HG02759 (cell line): ENCODE measurements at regions not wholly inside any gene's neighbourhood (a gene's known extent, or its start where the extent isn't known, plus 50 kb on each side); places are given as distances from the start of the nearest gene placed in this dataset.

Source experiments
- ATAC-seq: cut with Tn5 transposase; IDR thresholded peaks from one replicate; pipeline ENCODE4 v1.9.1; 2021; ENCODE audit warnings: mild to moderate bottlenecking, moderate library complexity; ENCODE audit not compliant: unreplicated experiment

DNA sequence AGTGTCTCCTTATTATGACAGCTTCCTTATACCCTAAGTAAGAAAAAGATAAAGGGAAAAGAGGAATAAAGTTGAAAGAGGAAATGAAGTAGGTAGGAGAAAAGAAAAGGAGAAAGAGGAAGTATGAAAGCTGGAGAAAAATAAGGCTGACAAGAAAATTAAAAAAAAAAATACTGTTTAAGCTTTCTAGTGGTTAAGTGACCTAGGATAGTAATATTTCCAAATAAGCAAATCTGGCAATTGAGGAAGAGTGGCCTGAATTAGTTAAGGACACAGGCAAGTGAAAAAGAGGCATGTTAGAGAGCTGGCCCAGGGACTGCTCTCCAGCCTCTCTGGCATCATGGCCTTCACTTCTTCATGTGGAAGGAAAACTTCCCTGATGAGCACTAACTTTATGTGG lies 76.5 kb upstream of the ADGRF1 start:
- no peak for ATAC-seq

DNA sequence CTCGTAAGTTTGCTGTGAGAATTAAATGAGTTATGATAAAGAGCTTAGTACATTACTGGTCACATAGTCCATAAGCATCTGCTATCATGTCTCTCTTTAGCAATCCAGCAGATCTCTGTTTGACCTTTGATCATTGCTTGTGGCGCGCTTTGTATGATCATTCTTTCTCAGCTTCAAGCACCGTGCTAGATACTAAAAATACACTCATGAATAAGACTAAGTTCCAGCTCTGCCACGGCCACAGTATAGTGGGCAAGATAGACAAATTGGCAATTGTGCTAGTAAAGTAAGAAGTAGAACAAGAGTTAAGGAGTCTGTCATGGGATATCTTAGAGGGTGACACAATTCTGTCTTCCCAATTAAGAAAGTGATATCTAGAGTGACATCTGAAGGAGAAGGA lies 75.2 kb upstream of the ADGRF1 start:
- ATAC-seq, result no peak

DNA sequence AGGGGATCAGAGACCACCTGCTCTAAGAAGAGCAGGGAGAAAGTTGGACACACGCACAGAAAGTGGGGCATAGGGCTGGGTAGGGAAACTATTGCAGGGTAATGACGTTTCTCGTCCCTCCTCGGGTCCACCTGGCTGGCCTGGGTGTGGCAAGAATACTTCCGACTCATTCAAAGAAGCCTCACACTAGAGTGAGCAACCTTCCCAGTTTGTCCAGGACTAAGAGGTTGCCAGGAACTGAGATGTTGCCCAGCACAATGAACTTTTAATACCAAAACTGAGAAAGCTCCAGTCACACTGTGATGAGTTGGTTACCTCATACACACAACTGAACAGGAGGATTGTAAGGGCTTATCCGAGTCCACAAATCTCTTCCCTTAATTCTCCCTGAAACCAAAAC lies 74.5 kb upstream of the ADGRF1 start:
- no peak for ATAC-seq

DNA sequence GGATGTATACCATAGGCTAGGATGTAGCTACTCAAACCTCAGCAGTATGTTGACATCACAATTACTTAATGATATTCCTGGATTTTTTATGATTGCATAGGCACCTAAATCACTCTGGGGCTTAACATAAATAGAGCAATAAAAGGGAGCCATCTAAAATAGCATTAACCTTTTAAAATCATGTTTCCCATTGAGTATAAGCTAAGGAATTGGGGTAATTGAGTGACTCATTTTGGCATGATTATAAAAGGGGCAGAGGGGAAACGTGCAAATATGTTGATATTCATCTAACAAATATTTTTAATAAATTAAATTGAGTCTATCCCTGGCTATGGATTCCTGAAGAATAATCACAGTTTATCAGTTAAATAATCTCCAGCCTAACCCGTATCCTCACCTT lies 74.0 kb upstream of the ADGRF1 start:
- ATAC-seq, result no peak

DNA sequence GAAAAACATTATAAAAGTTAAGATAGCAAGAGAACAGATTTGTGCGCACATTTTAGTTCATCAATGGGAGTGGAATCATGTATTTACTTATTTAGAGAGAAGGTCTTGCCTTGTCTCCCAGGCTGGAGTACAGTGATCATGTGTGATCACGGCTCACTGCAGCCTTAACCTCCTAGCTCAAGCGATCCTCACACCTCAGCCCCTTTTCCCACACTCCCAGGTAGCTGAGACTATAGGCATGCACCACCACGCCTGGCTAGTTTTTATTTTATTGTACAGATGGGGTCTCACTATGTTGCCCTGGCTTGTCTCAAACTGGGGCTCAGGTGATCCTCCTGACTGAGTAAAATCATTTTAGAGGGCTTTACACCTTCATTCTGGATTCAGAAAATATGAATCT lies 72.3 kb upstream of the ADGRF1 start:
- no peak for ATAC-seq

DNA sequence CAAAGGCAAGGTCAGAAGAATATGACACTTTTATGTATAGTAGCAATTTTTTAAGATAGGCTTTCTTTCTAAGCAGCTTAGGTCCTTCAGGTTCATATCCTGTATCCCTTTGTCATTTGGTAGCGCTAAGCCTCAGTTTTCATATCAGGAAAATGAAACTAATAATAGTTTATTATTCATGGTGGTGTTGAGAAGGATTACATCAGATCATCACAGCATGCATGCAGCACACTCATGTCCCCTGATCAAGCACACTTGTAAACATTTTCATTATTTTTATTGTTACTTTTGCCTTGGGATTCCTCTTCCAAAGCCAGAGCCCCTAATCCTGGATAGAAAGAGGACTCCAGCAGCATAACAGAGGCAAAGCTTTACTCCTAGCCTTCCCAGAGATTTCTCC lies 70.2 kb upstream of the ADGRF1 start:
- ATAC-seq, result no peak

DNA sequence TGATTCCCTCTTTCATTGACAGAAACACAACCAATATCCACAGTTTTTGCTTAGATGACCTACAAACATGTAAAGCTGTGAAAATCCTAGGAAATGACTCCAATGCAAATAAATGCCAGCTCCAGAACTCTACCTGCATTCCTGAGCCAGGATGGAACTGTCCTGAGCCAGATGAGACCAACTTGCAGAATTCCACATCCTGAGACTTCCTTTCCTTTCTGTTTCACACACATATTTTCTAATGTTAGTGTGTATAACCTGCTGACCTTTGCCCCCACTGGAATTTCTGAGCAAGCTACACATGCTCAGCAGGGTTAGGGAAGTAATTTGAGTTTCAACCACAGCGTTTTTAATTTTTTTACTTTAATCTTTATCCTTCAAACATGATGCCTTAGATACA lies 69.6 kb upstream of the ADGRF1 start:
- no peak for ATAC-seq

DNA sequence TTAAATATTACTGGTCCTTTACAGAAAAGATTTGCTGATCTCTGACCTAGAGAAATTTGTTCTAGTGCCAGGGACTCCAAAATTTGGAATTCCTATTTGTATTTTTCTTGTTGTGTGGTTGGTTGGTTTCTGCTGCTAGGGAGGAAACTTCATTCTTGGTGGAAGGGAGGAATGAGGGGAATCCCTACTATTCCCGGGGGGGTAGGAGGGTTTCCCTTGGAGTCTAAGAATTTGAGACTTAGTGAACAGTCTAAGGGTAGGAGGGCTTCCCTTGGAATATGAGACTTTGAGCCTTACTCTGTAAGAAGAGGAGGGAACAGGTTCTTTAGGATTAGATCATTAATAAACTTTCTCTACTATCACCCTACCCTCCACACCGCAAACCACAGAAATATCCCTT lies 67.1 kb upstream of the ADGRF1 start:
- no peak for ATAC-seq

DNA sequence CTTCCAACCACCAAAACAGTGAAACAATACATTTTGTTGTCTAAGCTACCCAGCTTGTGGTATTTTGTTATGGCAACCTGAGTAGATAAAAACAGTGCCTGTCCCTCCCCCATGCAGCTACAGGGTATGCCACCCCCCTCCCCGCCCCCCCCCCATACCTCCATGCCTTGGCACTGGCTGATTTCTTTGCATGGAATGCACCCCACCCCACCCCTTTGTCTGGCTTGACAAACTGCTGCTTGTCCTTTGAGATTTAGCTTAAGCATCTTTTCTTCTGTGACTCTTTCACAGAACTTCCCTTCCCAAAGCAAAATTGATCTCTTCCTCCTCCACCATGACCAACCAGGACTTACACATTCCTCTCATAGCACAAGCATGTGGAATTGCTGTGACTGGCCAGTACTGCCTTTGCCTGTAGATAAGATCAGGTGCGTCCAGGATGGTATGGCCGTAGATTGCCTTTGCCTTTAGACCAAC lies 64.6 kb upstream of the ADGRF1 start:
- no peak for ATAC-seq

DNA sequence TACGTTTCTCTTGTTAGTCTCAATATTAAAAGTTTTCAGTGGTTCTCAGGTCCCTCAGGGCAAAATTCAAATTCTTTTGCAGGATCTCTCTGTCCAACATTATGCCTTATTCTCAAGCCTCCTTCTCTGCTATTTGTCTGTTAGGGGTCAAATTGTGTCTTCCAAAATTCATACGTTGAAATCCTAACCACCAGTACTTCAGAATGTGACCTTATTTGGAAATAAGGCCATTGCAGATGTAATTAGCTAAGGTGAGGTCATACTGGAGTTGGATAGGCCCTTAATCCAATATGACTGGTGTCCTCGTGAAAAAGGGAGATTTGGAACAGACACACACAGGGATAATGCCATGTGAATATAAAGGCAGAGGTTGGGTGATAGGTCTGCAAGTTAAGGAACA lies 64.1 kb upstream of the ADGRF1 start:
- ATAC-seq, result no peak

DNA sequence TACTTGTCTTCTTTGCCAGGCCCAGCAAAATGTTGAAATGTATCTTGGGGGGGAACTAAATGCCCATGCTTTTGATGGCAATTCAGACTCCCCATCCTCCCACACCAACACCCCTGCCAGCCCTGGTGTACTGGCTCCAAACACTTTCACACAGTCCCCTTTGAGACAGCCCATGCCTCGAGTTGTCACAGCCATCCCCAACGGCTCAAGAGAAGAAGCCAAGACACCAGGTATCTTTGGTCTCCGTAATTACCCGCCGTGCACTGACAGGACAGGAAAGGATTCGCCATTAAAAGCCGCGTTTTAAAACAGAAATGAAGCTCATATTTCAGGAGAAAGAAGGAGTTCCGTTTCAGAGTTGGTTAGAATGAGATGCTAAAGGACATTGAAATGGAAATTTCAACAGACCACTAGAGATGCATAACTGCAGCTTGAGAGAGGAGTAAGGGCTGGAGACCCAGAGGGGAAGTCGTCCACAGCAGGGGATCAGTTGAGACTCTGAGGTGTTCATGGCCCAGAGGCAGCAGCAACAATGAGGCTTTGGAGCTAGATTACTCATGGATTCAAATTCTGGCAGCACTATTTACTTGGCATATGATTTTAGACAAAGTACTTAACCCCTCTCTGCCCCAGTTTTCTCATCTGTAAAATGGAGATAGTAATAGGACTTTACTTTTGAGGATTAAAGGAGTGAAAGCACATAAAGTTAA lies 63.5 kb upstream of the ADGRF1 start:
- ATAC-seq, result no peak

DNA sequence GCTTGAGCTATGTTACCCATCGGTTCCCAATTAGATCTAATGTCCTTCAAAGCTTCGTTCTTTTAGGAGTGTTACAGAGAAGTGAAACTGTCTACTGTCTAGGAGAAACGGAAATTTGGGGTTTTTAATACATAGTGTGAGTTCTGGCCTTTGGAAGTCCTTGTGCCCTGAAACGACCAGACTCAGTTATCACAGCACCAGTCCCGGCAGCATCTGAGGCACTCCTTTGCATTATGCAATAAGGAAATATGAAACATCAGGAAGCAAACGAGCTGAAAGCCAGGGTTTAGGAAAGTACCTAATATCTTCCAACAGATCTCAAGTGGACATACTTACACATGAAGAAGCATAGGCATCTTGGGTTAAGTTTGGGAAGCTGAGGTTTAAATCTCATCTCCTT lies 61.8 kb upstream of the ADGRF1 start:
- no peak for ATAC-seq

DNA sequence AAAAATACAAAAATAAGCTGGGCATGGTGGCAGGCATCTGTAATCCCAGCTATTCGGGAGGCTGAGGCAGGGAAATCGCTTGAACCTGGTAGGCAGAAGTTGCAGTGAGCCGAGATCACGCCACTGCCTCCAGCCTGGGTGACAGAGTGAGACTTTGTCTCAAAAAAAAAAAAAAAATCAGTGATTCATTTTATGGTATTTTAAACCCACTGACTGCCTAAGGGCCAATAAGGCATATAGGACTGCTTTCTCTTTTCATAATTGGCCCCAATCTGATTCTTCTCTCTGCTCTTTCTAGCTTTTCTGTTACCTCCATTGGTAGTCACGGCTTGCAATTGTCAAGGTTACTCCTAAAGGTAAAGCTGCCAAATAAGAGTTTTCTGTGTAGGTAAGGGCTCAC lies 60.2 kb upstream of the ADGRF1 start:
- no peak for ATAC-seq

DNA sequence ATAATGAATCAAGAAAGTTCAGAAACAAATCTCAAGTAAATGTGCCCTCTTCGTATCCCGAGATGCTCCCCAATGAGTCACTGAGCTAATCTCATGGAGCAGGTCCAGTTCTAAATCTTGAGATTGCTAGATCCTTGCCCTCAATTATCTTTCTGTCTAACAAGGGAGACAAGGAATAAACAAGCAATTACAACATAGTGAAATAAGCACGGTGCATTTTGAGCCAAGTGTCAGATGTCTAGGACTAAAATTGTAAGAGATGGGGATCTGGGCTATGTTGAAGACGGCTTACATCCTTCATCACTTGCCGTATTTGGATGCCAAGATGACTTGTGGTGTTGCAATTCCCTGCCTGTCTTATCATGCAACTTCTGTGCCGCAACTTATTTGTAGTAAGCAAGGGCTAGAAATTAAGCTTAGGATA lies 56.5 kb upstream of the ADGRF1 start:
- ATAC-seq, result no peak

DNA sequence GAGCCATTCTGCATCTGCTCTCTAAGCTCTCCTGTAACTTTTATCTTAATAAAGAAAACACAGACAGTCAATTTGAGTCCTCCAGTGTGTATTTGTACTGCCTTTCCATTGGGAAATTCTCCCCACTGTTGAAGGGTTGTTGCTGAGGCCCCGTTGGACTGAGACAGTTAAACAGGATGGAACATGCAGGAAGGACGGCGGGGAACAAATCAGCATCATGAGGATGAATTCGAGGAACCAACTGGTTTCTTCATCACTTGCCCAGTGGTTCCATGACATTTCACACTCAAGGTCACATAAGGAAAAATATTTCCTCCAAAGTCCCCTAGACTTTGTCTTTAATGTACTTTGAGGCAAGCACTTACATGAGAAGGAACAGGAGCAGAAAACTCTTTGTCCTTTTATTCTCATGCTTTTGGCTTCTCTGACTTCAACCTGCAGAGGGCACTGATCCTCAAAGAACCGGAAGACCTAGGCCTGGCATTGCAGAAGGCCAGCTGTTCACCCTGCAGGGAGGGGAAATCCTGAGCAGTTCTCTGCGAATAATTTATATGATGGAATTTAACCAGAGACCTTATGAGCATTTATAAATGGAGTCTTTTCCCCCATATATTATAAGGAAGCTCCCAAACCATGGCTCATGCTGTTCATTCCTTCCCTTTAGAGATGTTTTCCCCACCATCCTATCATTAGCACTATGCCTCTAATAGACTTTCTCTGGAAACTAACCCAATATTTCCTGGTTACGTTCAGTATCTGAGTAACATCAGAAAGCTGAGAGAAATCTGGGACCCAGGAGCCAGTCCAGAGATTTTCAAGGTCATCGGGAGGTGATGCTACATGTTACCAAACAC lies 55.2 kb upstream of the ADGRF1 start:
- ATAC-seq, result peak; percentile 99

DNA sequence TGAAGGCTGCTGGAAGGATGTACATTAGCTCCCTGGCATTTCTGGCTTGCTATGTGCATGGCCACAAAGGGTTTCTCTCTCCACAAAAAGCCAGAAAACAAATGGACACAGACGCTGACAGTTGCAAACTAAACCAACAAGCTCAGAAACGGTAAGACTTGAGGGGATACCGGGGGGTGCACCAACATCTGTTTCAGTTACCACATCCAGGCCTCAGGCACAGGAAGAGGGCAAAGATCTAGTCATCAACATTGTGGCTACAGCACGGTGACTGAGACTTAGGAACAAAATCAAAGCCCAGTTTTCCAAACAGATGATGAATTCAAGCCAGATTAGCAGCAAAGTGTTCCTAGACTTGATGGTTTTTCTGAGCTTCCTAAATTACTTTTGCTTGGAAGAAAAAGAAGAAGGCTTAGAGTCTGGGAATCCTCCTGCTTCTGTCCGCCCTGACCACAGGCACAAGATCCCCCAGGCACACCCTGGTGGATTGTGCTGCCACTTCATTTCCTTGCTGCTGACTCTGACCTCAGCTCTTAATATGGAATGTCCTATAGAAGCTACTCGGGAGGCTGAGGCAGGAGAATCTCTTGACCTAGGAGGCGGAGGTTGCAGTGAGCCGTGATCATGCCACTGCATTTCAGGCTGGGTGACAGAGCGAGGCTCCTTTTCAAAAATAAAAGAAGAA lies 54.2 kb upstream of the ADGRF1 start:
- ATAC-seq, result no peak

DNA sequence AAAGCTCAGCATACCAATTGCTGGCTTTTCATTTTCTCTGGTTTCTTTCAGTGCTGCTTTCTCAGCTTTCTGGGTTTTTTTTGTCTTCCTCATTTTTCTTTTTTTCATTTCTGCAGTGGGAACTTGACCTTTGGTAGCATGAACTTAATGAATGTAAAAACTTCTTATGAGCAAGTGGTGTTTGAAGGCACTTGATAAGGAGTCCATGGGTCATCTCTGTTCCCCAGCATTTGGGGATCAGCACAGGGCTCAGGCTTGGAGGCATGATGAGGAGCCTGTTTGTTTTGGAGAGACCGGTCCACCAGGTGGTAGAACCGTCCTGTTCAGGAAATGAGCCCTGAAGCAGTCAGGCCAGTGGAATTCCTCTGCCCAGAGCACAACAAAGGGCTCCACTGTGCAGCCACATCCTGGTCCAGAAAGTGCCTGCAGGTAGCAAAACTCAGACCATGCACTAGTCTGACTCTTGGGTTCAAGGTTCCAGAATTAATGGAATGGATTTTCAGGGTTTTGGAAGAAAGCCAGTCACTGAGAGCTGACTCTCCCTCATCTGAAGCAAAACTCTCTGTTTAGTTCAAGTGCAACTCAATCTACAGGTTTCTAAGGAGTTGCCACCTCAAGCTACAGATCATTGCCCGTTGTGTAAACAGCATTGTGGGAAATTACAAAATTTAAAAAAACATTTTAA lies 52.3 kb upstream of the ADGRF1 start:
- ATAC-seq, result no peak

DNA sequence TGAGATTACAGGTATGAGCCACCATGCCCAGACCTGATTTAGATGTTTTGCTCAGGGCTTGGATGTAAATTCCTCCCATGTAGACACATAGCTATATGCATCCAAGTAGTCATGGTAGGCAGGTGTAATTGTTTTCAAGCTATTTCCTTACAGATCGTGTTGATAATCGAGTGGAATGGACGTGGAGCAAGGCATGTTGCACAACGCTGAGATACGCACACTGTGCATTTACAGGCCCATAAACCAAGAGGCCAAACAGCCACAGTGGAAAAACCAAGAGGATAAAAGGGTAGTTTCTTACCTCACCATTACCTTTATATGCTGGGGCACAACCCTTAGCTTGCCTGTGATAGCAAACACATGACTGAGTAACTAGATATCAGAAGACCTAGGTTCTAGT lies 51.0 kb upstream of the ADGRF1 start:
- no peak for ATAC-seq

DNA sequence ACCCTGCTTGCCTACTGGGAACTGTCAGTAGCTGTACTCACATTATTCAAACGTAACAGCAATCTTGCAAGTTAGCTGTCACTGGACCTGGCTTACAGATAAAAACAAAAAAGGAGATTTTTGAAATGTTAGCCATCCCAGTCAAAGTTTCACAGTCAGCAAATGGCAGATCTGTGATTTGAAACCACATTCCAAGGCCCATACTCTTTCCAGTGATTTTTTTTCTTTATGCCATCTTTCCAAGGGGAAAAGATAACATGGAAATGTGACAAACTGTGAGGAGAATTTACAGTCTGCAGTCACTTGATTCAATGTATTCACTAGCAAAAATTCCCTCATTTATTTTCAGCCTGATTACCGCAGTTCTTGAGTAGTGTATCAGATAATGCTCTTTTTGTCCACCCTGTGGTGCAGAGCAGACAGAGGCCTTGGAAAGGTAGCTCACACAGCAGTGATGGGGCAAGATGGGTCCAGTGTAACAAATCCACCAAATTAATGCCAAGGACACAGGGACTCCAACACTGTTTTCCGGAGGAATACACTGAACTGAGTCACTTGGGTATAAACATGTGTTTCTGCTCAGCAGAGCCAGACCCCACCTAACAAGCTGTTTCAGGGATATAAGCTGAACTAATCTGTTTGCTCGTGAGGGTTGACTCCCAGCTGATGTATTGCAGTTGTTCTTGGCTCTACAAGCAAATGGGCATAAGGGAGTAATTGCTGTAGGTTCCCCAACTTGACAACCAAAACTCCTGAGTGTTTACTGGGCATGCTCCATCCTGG lies 49.9 kb upstream of the ADGRF1 start:
- no peak for ATAC-seq
